IPS DF 6.9 (cell line): ENCODE measurements at regions not wholly inside any gene's neighbourhood (a gene's known extent, or its start where the extent isn't known, plus 50 kb on each side); places are given as distances from the start of the nearest gene placed in this dataset.

ENCODE experiments used
- DNase-seq: peaks from one replicate; pipeline ENCODE4 v3.0.0-alpha.2; 2013; ENCODE audit warnings: low read depth, low spot score
- H3K27ac ChIP-seq: one replicate; pipeline ENCODE4 v1.5.1; 2013; ENCODE audit warnings: low read length, control low read depth
- H3K27me3 ChIP-seq: 2 replicates; pipeline ENCODE4 v1.6.1; 2013; ENCODE audit warnings: mild to moderate bottlenecking, low read length; ENCODE audit not compliant: control insufficient read depth, insufficient read depth
- H3K36me3 ChIP-seq: 2 replicates; pipeline ENCODE4 v1.6.1; 2013; ENCODE audit warnings: low read length; ENCODE audit not compliant: control insufficient read depth, insufficient read depth
- H3K4me1 ChIP-seq: 2 replicates; pipeline ENCODE4 v1.6.1; 2013; ENCODE audit warnings: low read length; ENCODE audit not compliant: control insufficient read depth, insufficient read depth
- H3K4me3 ChIP-seq: 2 replicates; pipeline ENCODE4 v1.5.1; 2013; ENCODE audit warnings: mild to moderate bottlenecking, low read length
- H3K9me3 ChIP-seq: 2 replicates; pipeline ENCODE4 v1.6.1; 2013; ENCODE audit warnings: low read length, inconsistent platforms; ENCODE audit not compliant: control insufficient read depth, insufficient read depth
- whole genome bisulfite sequencing: extraction: QIAGEN DNeasy Blood & Tissue Kit; methylation state at CpG from one replicate; pipeline ENCODE4 v1.1.7; 2013; ENCODE audit warnings: mixed read lengths, missing lambda C conversion rate; ENCODE audit not compliant: insufficient read length, insufficient coverage; 5-methylcytosine and 5-hydroxymethylcytosine counted together

DNA sequence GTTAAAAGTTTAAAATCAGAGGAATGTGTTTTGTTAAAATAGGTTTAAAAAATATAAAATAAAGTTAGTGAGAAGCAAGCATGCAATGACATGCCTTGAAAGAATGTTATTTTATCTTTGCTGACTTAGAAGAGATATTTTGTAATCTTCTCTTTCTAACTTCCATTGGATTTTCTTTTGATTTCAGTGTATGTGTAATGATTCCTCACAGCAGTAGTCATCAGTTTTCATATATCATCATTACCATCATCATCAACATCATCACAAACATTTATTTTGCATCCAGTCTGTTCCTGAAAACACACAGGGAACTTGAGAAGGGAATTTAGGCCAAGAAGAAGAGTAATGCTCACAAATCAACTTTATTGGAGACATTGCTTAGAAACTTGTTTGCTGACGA, 699.6 kb downstream of the TAF11L14 start:
- no peaks in the 10 kb centered on the region for H3K4me1 ChIP-seq
- no peaks in the 10 kb centered on the region for H3K9me3 ChIP-seq
- no peak overlapping the region for H3K4me3 ChIP-seq
- no peaks in the 10 kb centered on the region for H3K36me3 ChIP-seq
- H3K27me3 ChIP-seq = no peaks in the 10 kb centered on the region
- DNase-seq = no peak
- no CpG with 5 or more reads among the region's 1 CpG for WGBS
- no peak overlapping the region for H3K27ac ChIP-seq

GRCh38 chr5:18334949-18335348, 700.7 kb downstream of the TAF11L14 start:
- Histone ChIP-seq H3K27me3 (no peaks in the 10 kb centered on the region), H3K9me3 (no peaks in the 10 kb centered on the region), H3K36me3 (no peaks in the 10 kb centered on the region), H3K4me3 (no peak overlapping the region), H3K27ac (no peak overlapping the region), H3K4me1 (no peaks in the 10 kb centered on the region)
- DNase-seq = no peak
- WGBS = no CpG with 5 or more reads among the region's 5 CpGs

- no CpG with 5 or more reads among the region's 3 CpGs for WGBS
- Histone ChIP-seq H3K27me3 (no peaks in the 10 kb centered on the region), H3K27ac (no peak overlapping the region), H3K36me3 (no peaks in the 10 kb centered on the region), H3K4me1 (no peaks in the 10 kb centered on the region), H3K4me3 (no peak overlapping the region), H3K9me3 (no peaks in the 10 kb centered on the region)
- DNase-seq = no peak
Observed at GRCh38 chr5:18354828-18355227, 720.6 kb downstream of the TAF11L14 start.

- DNase-seq = no peak
- no peak overlapping the region for H3K27ac ChIP-seq
- H3K9me3 ChIP-seq = no peaks in the 10 kb centered on the region
- no peaks in the 10 kb centered on the region for H3K4me1 ChIP-seq
- H3K4me3 ChIP-seq = no peak overlapping the region
- no peaks in the 10 kb centered on the region for H3K36me3 ChIP-seq
- no CpG with 5 or more reads among the region's 4 CpGs for WGBS
- H3K27me3 ChIP-seq = no peaks in the 10 kb centered on the region
Observed at GRCh38 chr5:18357486-18357885, 723.2 kb downstream of the TAF11L14 start.

- no peaks in the 10 kb centered on the region for H3K36me3 ChIP-seq
- H3K9me3 ChIP-seq = no peaks in the 10 kb centered on the region
- H3K4me3 ChIP-seq = no peak overlapping the region
- no CpG with 5 or more reads among the region's 8 CpGs for WGBS
- no peak overlapping the region for H3K27ac ChIP-seq
- no peaks in the 10 kb centered on the region for H3K4me1 ChIP-seq
- H3K27me3 ChIP-seq = no peaks in the 10 kb centered on the region
- no peak for DNase-seq
Observed at GRCh38 chr5:18366234-18366633, 732.0 kb downstream of the TAF11L14 start.

- no peaks in the 10 kb centered on the region for H3K4me1 ChIP-seq
- H3K36me3 ChIP-seq = no peaks in the 10 kb centered on the region
- H3K4me3 ChIP-seq = no peak overlapping the region
- no peaks in the 10 kb centered on the region for H3K27me3 ChIP-seq
- no CpG with 5 or more reads among the region's 3 CpGs for WGBS
- H3K27ac ChIP-seq = no peak overlapping the region
- DNase-seq = no peak
- no peaks in the 10 kb centered on the region for H3K9me3 ChIP-seq
Observed at GRCh38 chr5:18370531-18370930, 736.3 kb downstream of the TAF11L14 start.

DNA sequence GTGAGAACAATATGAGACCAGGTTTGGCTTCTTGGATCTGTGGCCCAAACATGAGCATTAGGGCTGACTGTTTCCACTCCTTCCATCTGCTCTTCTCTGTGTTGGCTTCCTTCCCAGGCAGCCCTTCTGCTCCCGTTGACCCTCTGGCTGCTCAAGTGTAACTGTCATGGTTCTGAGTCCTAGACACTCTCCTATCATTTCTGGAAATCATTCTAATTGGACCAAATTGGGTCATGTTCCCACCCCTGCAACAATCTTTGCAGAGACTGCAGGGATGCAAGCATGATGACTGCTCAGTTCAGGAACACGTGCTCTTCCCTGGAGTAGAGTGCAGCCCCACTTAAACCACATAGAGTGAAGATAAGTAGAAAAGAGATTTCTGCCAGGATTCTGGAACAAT, 741.4 kb downstream of the TAF11L14 start:
- no peak overlapping the region for H3K27ac ChIP-seq
- H3K27me3 ChIP-seq = no peaks in the 10 kb centered on the region
- no peak overlapping the region for H3K4me3 ChIP-seq
- no peaks in the 10 kb centered on the region for H3K36me3 ChIP-seq
- H3K4me1 ChIP-seq = no peaks in the 10 kb centered on the region
- DNase-seq = no peak
- no CpG with 5 or more reads among the region's 2 CpGs for WGBS
- no peaks in the 10 kb centered on the region for H3K9me3 ChIP-seq

DNA sequence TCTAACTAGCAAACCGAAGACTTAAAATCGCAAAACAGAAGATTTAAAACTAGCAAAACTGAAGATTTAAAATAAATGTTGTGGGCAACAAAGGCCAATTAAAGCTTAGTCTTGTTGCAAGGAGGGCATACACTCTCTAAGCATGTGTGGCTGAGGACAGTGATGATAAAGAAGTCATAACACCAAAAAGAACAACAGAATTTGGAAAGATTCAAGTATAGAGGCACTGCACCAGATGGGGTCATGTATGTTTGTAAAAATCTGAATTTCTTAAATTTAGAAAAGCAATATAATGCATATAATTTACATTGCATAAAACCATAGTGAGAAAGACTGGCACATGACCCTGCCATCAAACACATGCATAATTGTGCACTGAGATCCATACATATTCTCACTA, 743.8 kb downstream of the TAF11L14 start:
- Histone ChIP-seq H3K4me1 (no peaks in the 10 kb centered on the region), H3K36me3 (no peaks in the 10 kb centered on the region), H3K9me3 (no peaks in the 10 kb centered on the region), H3K27me3 (no peaks in the 10 kb centered on the region), H3K4me3 (no peak overlapping the region), H3K27ac (no peak overlapping the region)
- no peak for DNase-seq
- WGBS = no CpG with 5 or more reads among the region's 2 CpGs

GRCh38 chr5:18379189-18379588, 744.9 kb downstream of the TAF11L14 start:
- DNase-seq = no peak
- WGBS = 0% methylated on average over 1 of the region's 1 CpG
- Histone ChIP-seq H3K27ac (no peak overlapping the region), H3K4me1 (no peaks in the 10 kb centered on the region), H3K36me3 (no peaks in the 10 kb centered on the region), H3K27me3 (no peaks in the 10 kb centered on the region), H3K9me3 (no peaks in the 10 kb centered on the region), H3K4me3 (no peak overlapping the region)

- no CpG with 5 or more reads among the region's 2 CpGs for WGBS
- no peaks in the 10 kb centered on the region for H3K9me3 ChIP-seq
- no peaks in the 10 kb centered on the region for H3K36me3 ChIP-seq
- no peak overlapping the region for H3K27ac ChIP-seq
- H3K4me1 ChIP-seq = no peaks in the 10 kb centered on the region
- H3K4me3 ChIP-seq = no peak overlapping the region
- DNase-seq = no peak
- no peaks in the 10 kb centered on the region for H3K27me3 ChIP-seq
Observed at GRCh38 chr5:18380729-18381362, 746.6 kb downstream of the TAF11L14 start.
